DOHH2 (cell line): ENCODE measurements at regions not wholly inside any gene's neighbourhood (a gene's known extent, or its start where the extent isn't known, plus 50 kb on each side); places are given as distances from the start of the nearest gene placed in this dataset.

Experiments used
- CTCF ChIP-seq: fragments of 200-600 bp; sonication (generic); IDR thresholded peaks from one replicate; pipeline ENCODE4 v1.5.1; 2014; ENCODE audit warnings: antibody characterized with exemption, mild to moderate bottlenecking, low read depth, low read length; ENCODE audit not compliant: poor library complexity, severe bottlenecking
- EZH2phosphoT487 ChIP-seq: fragments of 200-600 bp; sonication (generic); IDR thresholded peaks from 2 replicates; pipeline ENCODE4 v1.6.1; 2017; ENCODE audit warnings: borderline replicate concordance, mild to moderate bottlenecking, antibody characterized with exemption, low read length, moderate library complexity, mixed read lengths

- TF ChIP-seq CTCF (no peak), EZH2phosphoT487 (no peak)
Measured at GRCh38 chr5:142491270-142491669, 166.4 kb upstream of the SPRY4 start.
